HG03354 (cell line): ENCODE measurements at regions not wholly inside any gene's neighbourhood (a gene's known extent, or its start where the extent isn't known, plus 50 kb on each side); places are given as distances from the start of the nearest gene placed in this dataset.

Source experiments
- ATAC-seq: cut with Tn5 transposase; IDR thresholded peaks from one replicate; pipeline ENCODE4 v1.9.1; 2021; ENCODE audit warnings: mild to moderate bottlenecking; ENCODE audit not compliant: unreplicated experiment, poor library complexity, severe bottlenecking

GRCh38 chr4:80125252-80126177 lies 52.5 kb upstream of the ANTXR2 start:
- peak; percentile 72 for ATAC-seq

GRCh38 chr4:80124246-80125211 lies 51.5 kb upstream of the ANTXR2 start:
- no peak for ATAC-seq
